Activated CD8-positive, alpha-beta memory T cell treated with anti-CD3 and anti-CD28 coated beads, Interleukin-2, amount 10 ng/mL, durations not matched to agents 7 days and 5 days (primary cell): ENCODE measurements at regions not wholly inside any gene's neighbourhood (a gene's known extent, or its start where the extent isn't known, plus 50 kb on each side); places are given as distances from the start of the nearest gene placed in this dataset.
"Not testable (repeated sequence)": the region's sequence is repeated elsewhere in the genome, so short reads cannot be mapped to it uniquely, and the experiment has no call there.

Source experiments
- ATAC-seq: fragments of 150-1000 bp; cut with Tn5 transposase; one replicate; pipeline ENCODE4 v1.10.0; 2021; ENCODE audit warnings: moderate library complexity
- CTCF ChIA-PET: fragments of 350-600 bp; sonication (Branson Sonifier 250); formaldehyde crosslinking; loops from one replicate; lab custom pipeline; 2021; ENCODE audit warnings: antibody characterized with exemption; lab: Charles Lee
- DNase-seq: peaks from one replicate; pipeline ENCODE4 v3.0.0-alpha.2; 2020
- H3K27ac Mint-ChIP-seq: one replicate; pipeline ENCODE4 v1.8.0; 2021; ENCODE audit warnings: mild to moderate bottlenecking, mixed read lengths
- H3K27me3 Mint-ChIP-seq: one replicate; pipeline ENCODE4 v1.8.0; 2021; ENCODE audit warnings: mixed read lengths
- H3K36me3 Mint-ChIP-seq: one replicate; pipeline ENCODE4 v1.8.0; 2021; ENCODE audit warnings: mild to moderate bottlenecking, mixed read lengths
- H3K4me1 Mint-ChIP-seq: one replicate; pipeline ENCODE4 v1.8.0; 2021; ENCODE audit warnings: mixed read lengths
- H3K4me3 Mint-ChIP-seq: one replicate; pipeline ENCODE4 v1.8.0; 2021; ENCODE audit warnings: mild to moderate bottlenecking, moderate library complexity, mixed read lengths
- H3K9me3 Mint-ChIP-seq: one replicate; pipeline ENCODE4 v1.8.0; 2022; ENCODE audit warnings: low read depth, mixed read lengths

DNA sequence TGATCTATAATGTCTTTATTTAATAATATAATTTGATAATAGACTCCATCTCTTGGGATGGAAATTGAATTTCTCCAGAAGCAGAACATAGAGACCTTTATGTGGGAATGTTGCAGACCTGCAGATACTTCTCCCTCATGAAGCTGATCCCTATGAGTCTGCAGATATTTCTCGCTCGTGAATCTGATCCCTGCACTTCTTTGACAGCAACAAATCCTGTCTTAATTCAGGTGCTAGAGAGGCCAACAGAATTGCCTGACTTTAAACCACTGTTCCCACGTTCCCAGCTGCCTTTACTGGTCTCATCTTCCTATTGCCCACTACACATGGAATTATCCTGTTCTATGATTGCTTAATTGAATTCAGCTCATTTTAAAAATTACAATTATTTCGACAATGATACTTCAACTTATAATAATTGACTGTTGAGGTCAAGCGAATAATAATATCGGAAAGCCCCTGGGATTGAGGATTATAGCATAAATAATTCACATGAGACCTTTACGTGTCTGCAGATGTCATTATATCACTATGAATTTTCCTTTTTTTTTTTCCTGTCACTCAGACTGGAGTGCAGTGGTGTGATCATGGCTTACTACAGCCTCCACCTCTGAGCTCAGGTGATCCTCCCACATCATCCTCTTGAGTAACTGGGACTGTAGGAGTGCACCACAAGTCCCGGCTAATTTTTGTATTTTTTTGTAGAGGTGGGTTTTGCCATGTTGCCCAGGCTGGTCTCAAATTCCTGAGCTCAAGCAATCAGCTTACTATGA lies 486.4 kb upstream of the ADARB2 start:
- Mint-ChIP-seq H3K4me3 (no peak overlapping the region), H3K9me3 (peaks cover 3% of the 10 kb centered on the region), H3K27ac (no peak overlapping the region), H3K4me1 (no peaks in the 10 kb centered on the region), H3K36me3 (no peaks in the 10 kb centered on the region), H3K27me3 (no peaks in the 10 kb centered on the region)
- DNase-seq (no peak), ATAC-seq (no peak)
- CTCF ChIA-PET: no interaction called here

DNA sequence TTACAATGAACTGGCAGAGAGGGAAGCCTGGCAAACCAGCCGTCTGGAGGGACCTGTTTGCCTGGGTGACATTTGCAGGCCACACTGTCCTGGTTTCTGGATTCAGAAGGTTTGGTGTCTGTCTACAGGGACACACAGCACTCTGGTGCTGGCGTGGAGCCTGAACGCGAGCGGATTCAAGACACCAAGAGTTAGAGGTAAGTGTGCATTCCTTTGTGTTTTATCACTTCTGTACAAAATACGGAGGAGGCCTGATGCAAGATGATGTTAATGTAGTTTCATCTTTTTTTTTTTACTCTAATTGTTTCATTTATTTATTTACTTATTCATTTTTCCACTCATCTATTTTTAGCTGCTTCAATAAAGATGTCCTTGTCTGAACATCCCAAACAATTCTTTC lies 485.3 kb upstream of the ADARB2 start:
- no peak for ATAC-seq
- Mint-ChIP-seq H3K27me3 (no peaks in the 10 kb centered on the region), H3K4me1 (no peaks in the 10 kb centered on the region), H3K27ac (no peak overlapping the region), H3K9me3 (peaks cover 3% of the 10 kb centered on the region), H3K36me3 (no peaks in the 10 kb centered on the region), H3K4me3 (no peak overlapping the region)
- CTCF ChIA-PET: no interaction called here
- DNase-seq: no peak

DNA sequence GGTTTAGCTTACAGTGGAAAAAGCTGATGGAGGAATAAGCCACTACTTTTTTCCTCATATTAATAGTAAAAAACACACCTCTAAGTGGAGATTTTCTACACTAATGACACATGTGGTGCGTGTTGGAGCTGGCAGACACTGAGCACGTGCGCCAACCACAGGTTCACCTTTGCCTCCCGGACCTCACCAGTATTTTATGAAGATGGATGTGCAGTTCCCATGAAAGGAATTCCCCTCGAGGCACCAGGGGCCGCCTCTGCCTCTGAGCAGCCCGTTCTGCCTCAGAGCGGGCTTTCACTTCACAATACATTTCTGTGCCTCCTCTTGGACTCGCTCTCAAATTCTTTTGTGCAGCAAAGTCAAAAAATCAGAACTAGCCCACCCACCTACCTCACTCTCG lies 477.5 kb upstream of the ADARB2 start:
- CTCF ChIA-PET: no interaction called here

DNA sequence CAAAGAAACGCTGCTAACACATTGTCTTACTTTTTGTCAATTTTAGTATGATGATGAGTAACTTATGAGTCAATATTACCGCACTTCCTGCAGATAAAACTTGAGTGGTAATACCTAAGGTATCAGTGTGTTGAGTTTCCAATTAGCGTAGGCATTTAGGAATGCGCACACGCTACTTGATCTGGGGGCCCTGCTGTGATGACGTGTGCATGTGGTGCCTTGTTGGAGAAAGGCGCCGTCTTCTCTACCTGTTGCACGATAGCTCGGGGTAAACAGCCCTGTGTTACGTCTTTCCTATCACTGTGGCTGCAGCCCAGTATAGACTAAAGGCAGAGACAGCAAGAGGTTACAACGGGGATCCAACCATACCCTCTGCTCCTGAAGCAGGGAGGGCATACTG lies 476.8 kb upstream of the ADARB2 start:
- H3K9me3 Mint-ChIP-seq: no peaks in the 10 kb centered on the region
- no peaks in the 10 kb centered on the region for H3K4me1 Mint-ChIP-seq
- no peak for ATAC-seq
- DNase-seq: no peak
- H3K36me3 Mint-ChIP-seq: no peaks in the 10 kb centered on the region
- no peak overlapping the region for H3K27ac Mint-ChIP-seq
- CTCF ChIA-PET: no interaction called here
- no peak overlapping the region for H3K4me3 Mint-ChIP-seq
- no peaks in the 10 kb centered on the region for H3K27me3 Mint-ChIP-seq

More for the DNA sequence above, 477.5 kb upstream of the ADARB2 start:
- Mint-ChIP-seq H3K27me3 (no peaks in the 10 kb centered on the region), H3K27ac (no peak overlapping the region), H3K36me3 (no peaks in the 10 kb centered on the region), H3K4me1 (no peaks in the 10 kb centered on the region), H3K4me3 (no peak overlapping the region), H3K9me3 (no peaks in the 10 kb centered on the region)
- ATAC-seq: no peak
- no peak for DNase-seq

DNA sequence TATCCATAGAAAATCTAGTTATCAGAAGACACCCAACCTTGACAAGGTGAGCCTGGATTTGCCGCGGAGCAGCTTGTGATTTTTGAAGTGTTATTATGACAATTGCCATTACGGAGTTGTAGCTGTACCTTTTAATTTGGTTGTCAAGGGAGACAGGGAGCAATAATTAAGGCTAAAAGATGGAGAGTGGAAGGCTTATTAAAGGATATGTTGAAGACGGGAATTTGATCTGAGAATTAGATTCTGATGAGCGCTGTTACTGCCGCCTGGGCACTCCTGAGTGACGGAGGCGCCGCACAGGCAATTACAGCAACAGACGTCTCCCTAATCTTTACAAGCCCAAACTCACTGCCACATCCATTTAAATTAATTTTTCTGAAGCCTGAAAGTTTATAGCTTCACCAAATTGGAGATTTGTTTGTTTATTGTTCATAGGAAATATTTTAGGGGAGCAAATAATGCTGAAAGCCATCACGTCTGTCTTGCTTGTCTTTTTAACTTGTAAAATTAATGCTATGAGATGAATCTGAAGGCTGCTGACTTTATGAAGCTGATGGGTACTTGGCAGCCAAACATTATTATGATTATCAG lies 475.0 kb upstream of the ADARB2 start:
- H3K27ac Mint-ChIP-seq: no peak overlapping the region
- CTCF ChIA-PET: no interaction called here
- no peaks in the 10 kb centered on the region for H3K4me1 Mint-ChIP-seq
- H3K4me3 Mint-ChIP-seq: no peak overlapping the region
- ATAC-seq (no peak), DNase-seq (no peak)
- H3K27me3 Mint-ChIP-seq: no peaks in the 10 kb centered on the region
- no peaks in the 10 kb centered on the region for H3K9me3 Mint-ChIP-seq
- H3K36me3 Mint-ChIP-seq: no peaks in the 10 kb centered on the region

DNA sequence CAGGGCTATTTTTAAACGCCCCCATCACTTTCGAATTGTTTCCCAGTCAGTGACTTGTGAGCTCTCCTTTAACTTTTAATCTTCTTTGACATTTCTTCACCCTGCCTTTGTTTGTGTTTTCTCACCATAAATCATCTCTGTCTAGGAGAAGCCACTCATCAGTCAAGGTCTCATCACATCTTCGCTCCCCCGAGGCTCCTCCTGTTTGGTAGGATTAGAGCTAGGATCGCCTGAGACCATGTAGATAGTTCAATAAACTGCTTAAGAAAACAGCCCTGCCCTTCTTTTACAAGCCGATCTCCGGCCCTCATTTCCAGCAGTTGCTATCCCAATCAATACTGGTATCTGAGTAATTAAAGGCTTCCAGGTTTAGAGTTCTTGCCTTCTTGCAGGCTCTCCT lies 472.8 kb upstream of the ADARB2 start:
- no peaks in the 10 kb centered on the region for H3K9me3 Mint-ChIP-seq
- no peaks in the 10 kb centered on the region for H3K4me1 Mint-ChIP-seq
- H3K27ac Mint-ChIP-seq: no peak overlapping the region
- ATAC-seq: no peak
- H3K4me3 Mint-ChIP-seq: no peak overlapping the region
- no peaks in the 10 kb centered on the region for H3K27me3 Mint-ChIP-seq
- DNase-seq: no peak
- H3K36me3 Mint-ChIP-seq: no peaks in the 10 kb centered on the region
- CTCF ChIA-PET: no interaction called here

DNA sequence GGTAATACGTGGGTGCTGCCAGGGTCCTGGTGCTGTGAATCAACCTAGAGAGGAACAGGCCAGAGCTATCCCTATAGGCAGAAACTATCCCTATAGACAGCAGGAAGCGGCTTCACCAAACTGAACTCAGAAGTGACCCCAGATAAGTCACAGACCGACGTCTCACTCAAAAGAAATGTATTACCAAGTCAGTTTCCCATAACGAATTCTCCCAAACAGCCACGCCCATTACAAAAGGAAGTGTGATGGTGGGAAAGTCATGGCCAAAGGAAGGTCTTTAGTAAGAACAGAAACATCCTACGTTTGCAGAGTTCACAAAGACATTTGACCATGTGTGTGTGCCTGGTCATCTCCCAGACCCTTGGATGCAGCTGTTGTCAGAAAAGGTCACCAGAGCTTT lies 470.8 kb upstream of the ADARB2 start:
- DNase-seq: no peak
- ATAC-seq: no peak
- H3K4me3 Mint-ChIP-seq: no peak overlapping the region
- no peaks in the 10 kb centered on the region for H3K9me3 Mint-ChIP-seq
- no peaks in the 10 kb centered on the region for H3K36me3 Mint-ChIP-seq
- no peaks in the 10 kb centered on the region for H3K27me3 Mint-ChIP-seq
- CTCF ChIA-PET: no interaction called here
- no peaks in the 10 kb centered on the region for H3K4me1 Mint-ChIP-seq
- no peak overlapping the region for H3K27ac Mint-ChIP-seq

DNA sequence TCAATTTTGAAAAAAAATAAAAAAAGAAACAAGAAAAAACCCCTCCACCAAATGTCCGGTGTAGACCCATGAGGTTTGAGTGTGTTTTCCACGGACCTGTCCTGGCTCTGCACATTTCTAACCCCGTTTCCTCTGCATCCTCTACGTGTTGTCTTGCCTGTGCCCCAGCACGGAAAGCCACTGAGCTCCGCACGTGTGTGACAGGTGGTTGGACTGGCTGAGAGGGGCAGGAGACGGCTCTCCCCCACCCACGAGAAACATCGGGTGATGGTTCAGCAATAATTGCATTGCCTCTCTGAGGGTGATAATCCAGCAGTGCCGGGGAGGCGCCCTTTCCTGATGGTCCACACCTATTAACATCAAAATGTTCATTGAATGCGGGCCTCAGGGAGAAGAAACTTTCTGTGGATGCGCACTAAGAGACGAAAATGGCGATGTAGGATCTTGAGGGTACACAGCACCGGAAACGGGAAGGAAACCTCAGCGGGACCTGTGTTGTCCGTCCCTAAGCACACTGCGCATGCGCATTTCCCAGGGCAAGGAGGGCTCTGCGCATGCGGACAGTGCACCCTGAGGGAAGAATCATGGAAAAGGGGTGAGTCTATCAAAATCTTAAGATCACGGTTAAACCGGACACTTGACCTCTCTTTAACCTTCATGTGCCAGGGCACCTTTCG lies 470.1 kb upstream of the ADARB2 start:
- ATAC-seq (no peak), DNase-seq (no peak)
- Mint-ChIP-seq H3K27me3 (no peaks in the 10 kb centered on the region), H3K9me3 (no peaks in the 10 kb centered on the region), H3K36me3 (no peaks in the 10 kb centered on the region), H3K4me3 (no peak overlapping the region), H3K27ac (no peak overlapping the region), H3K4me1 (no peaks in the 10 kb centered on the region)
- CTCF ChIA-PET: no interaction called here

DNA sequence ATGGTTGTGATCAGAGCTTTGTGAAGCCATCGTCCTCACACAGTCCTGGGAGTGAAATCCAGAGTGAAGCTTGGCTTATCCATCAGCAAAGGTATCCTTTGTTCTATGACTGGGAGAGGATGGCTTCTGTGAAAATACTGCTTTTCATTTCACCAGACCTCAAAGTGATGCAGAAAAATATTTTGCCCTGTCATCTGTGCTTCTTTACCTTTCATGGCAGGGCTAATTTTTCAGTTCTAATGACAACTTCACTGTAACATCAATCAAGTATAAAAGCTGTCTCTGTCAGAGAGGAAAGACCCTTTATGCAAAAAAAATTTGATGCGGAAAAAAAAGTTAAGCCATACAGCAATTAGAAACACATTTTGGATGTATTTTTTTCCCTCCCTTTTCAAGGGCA lies 468.1 kb upstream of the ADARB2 start:
- H3K27ac Mint-ChIP-seq: no peak overlapping the region
- H3K4me1 Mint-ChIP-seq: no peaks in the 10 kb centered on the region
- no peaks in the 10 kb centered on the region for H3K9me3 Mint-ChIP-seq
- H3K4me3 Mint-ChIP-seq: no peak overlapping the region
- CTCF ChIA-PET: no interaction called here
- no peak for DNase-seq
- no peak for ATAC-seq
- H3K27me3 Mint-ChIP-seq: no peaks in the 10 kb centered on the region
- H3K36me3 Mint-ChIP-seq: no peaks in the 10 kb centered on the region

DNA sequence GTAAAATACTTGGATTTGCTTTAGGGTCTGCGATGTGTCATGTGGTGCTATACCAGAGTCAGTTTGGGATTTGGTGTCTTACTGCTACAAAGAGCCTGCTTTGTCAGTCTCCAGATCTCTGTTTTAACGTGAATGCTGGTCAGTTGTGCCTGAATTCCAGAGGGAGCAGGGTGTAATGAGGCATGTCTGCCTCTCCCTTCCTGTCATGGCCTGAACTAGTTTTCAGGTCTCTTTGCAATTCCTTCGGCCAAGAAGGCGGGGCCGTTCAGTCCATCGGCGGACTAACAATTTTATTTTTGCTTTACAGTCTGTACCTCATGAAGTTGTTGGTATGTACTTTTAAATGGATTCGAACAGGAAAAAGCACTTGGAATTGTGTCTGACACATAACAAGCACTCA lies 465.1 kb upstream of the ADARB2 start:
- Mint-ChIP-seq H3K4me1 (no peaks in the 10 kb centered on the region), H3K27ac (no peak overlapping the region), H3K4me3 (no peak overlapping the region), H3K9me3 (no peaks in the 10 kb centered on the region), H3K36me3 (no peaks in the 10 kb centered on the region), H3K27me3 (no peaks in the 10 kb centered on the region)
- DNase-seq (no peak), ATAC-seq (no peak)
- CTCF ChIA-PET: no interaction called here

DNA sequence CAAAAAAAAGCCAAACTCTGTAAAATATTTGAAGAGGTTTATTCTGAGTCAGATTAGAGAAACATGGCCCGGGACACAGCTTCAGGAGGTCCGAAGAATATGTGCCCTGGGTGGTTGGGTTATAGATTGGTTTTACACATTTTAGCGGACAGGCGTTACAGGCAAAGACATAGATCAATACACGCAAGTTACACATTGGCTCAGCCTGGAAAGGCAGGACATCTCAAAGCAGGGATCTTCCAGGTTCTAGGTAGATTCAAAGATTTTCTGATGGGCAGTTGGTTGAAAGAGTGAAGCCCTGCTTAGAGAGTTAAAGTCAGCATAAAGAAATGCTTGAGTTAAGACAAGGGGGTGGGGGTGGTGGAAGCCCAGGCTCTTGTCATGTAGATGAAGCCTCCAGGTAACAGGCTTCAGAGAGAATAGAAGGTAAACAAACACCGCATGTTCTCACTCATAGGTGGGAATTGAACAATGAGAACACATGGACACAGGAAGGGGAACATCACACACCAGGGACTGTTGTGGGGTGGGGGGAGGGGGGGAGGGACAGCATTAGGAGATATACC lies 464.3 kb upstream of the ADARB2 start:
- Mint-ChIP-seq H3K27ac (no peak overlapping the region), H3K4me1 (no peaks in the 10 kb centered on the region), H3K9me3 (no peaks in the 10 kb centered on the region), H3K36me3 (no peaks in the 10 kb centered on the region), H3K4me3 (no peak overlapping the region), H3K27me3 (no peaks in the 10 kb centered on the region)
- no peak for DNase-seq
- CTCF ChIA-PET: no interaction called here
- ATAC-seq: no peak

DNA sequence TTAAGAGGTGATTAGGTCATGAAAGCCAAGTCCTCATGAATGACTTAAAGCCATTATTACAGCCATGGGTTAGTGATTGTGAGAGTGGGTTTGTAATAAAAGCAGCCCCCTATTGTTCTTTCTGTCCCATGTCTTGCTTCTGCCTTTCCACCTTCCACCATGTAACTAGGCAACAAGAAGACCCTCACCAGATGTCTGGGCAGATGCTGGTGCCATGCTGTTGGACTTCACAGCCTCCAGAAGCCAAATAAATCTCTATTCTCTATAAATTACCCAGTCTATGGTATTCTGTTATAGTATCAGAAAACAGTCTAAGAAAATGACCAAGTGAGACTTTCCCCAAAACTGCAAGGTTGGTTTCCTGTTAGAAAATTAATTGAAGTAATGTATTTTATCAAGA lies 460.3 kb upstream of the ADARB2 start:
- CTCF ChIA-PET: no interaction called here
- no peaks in the 10 kb centered on the region for H3K36me3 Mint-ChIP-seq
- ATAC-seq: no peak
- DNase-seq: no peak
- H3K27ac Mint-ChIP-seq: no peak overlapping the region
- no peaks in the 10 kb centered on the region for H3K4me1 Mint-ChIP-seq
- H3K9me3 Mint-ChIP-seq: peaks cover 3% of the 10 kb centered on the region
- H3K27me3 Mint-ChIP-seq: no peaks in the 10 kb centered on the region
- no peak overlapping the region for H3K4me3 Mint-ChIP-seq

DNA sequence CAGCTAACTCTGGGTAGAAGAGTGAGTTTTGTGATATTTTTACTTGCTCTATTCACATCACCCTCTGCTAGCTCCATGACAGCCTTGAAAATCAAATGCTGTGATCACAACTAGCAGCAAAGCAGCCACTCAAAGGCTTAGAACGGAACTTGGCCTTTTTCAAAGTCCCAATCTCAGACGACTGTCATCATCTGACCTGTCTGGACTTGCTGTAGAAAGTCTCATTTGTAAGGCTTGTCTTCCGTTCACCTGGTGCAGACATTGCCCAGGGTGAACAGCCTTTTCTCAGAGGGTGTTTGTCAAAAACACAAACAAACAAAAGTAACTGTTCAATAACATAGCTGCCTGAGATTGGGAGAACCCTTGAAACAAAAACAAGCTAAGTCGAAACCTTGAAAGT lies 458.9 kb upstream of the ADARB2 start:
- H3K27ac Mint-ChIP-seq: no peak overlapping the region
- H3K27me3 Mint-ChIP-seq: no peaks in the 10 kb centered on the region
- H3K4me1 Mint-ChIP-seq: no peaks in the 10 kb centered on the region
- no peaks in the 10 kb centered on the region for H3K36me3 Mint-ChIP-seq
- ATAC-seq: no peak
- no peak overlapping the region for H3K4me3 Mint-ChIP-seq
- no peak for DNase-seq
- H3K9me3 Mint-ChIP-seq: peaks cover 3% of the 10 kb centered on the region
- CTCF ChIA-PET: no interaction called here

DNA sequence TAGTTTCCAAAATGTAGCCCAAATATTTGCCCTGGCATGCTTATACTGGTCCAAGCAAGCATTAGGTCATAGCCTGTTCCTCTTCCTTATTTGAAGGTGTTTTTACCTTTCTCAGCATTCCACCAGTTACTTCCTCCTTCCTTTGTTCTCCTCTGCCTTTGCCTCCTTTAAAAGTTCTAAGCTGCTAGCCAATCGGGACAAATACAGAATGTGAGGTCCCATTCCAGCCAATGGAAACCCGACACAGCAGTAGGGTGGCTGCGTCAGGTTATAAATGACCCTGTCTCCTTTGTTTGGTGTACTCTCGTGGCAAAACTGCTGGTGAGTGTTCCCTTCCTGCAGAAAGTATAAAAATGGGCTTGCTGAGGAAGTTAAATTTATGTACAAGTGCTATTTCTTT lies 452.0 kb upstream of the ADARB2 start:
- not testable (repeated sequence) for H3K36me3 Mint-ChIP-seq, H3K27ac Mint-ChIP-seq, H3K27me3 Mint-ChIP-seq

More for the DNA sequence above, 452.0 kb upstream of the ADARB2 start:
- DNase-seq, ATAC-seq, H3K9me3 Mint-ChIP-seq, H3K4me3 Mint-ChIP-seq, H3K4me1 Mint-ChIP-seq, CTCF ChIA-PET: not testable (repeated sequence)
